Panc1 (cell line): ENCODE measurements at regions not wholly inside any gene's neighbourhood (a gene's known extent, or its start where the extent isn't known, plus 50 kb on each side); places are given as distances from the start of the nearest gene placed in this dataset.

Experiments used
- ATAC-seq: fragments of 200-7000 bp; cut with Tn5 transposase; 2 replicates; pipeline ENCODE4 v1.9.1; 2020; ENCODE audit warnings: mild to moderate bottlenecking, moderate library complexity
- BruUV-seq: library from RNA; stranded (reverse); fragments of 400-500 nt; replicated peaks from 2 replicates; lab custom pipeline; 2021; lab: Mats Ljungman, UMichigan
- CTCF ChIA-PET: fragments of 300-600 bp; sonication (Branson Sonifier 250); formaldehyde crosslinking; loops from one replicate; lab custom pipeline; 2022; ENCODE audit warnings: antibody characterized with exemption; lab: Charles Lee
- POLR2A ChIA-PET: fragments of 300-600 bp; sonication (Branson Sonifier 250); formaldehyde crosslinking; loops from one replicate; lab custom pipeline; 2022; ENCODE audit warnings: antibody characterized with exemption; lab: Charles Lee
- DNase-seq: peaks from one replicate; pipeline ENCODE4 v3.0.0-alpha.2; 2010; ENCODE audit warnings: low read depth, low spot score
- H3K27ac ChIP-seq: 2 replicates; pipeline ENCODE4 v1.5.1; 2011; ENCODE audit warnings: mild to moderate bottlenecking, low read length, inconsistent platforms
- H3K27me3 ChIP-seq: fragments of 200-500 bp; sonication (Bioruptor generic); 2 replicates; pipeline ENCODE4 v1.6.0; 2014; ENCODE audit warnings: low read length, inconsistent platforms; ENCODE audit not compliant: control insufficient read depth, insufficient read depth
- H3K36me3 ChIP-seq: fragments of 200-500 bp; sonication (Bioruptor generic); 2 replicates; pipeline ENCODE4 v1.5.1; 2014; ENCODE audit warnings: inconsistent platforms, mild to moderate bottlenecking, low read length, moderate library complexity; ENCODE audit not compliant: control insufficient read depth, insufficient read depth
- H3K4me1 ChIP-seq: 2 replicates; pipeline ENCODE4 v1.5.1; 2011; ENCODE audit warnings: inconsistent platforms, mild to moderate bottlenecking, low read length, moderate library complexity; ENCODE audit not compliant: control insufficient read depth, insufficient read depth
- H3K4me3 ChIP-seq, 2 experiments: 2 replicates each; pipeline ENCODE4 v1.5.1; 2011 to 2012; ENCODE audit warnings: low read depth in 2 of 2, low read length in 2 of 2, mild to moderate bottlenecking in 2 of 2, inconsistent platforms in 1 of 2, moderate library complexity in 1 of 2
- H3K9me3 ChIP-seq: fragments of 200-500 bp; sonication (Bioruptor generic); 2 replicates; pipeline ENCODE4 v1.5.1; 2014; ENCODE audit warnings: low read depth, mild to moderate bottlenecking, inconsistent platforms, low read length, moderate library complexity; ENCODE audit not compliant: control insufficient read depth, insufficient read depth
- POLR2AphosphoS5 ChIP-seq: IDR thresholded peaks from 2 replicates; pipeline ENCODE4 v1.6.1; 2012; ENCODE audit warnings: mild to moderate bottlenecking, low read depth, low read length, moderate library complexity
- SIN3A ChIP-seq: IDR thresholded peaks from 2 replicates; pipeline ENCODE4 v1.6.1; 2012; ENCODE audit warnings: low read depth, mild to moderate bottlenecking, low read length, moderate library complexity, borderline replicate concordance; ENCODE audit not compliant: insufficient read depth
- TCF7L2 ChIP-seq: IDR thresholded peaks from 2 replicates; pipeline ENCODE4 v1.6.1; 2011; ENCODE audit warnings: mild to moderate bottlenecking, low read depth, low read length, inconsistent platforms
- in situ Hi-C: cut with HindIII; loops from 2 replicates; pipeline ENCODE4 v1.10.0; 2016; ENCODE audit warnings: low sequenced_read_pairs, low pct_unique_long_range_greater_than_20kb
- intact Hi-C: fragments of 100-400 bp; cut with micrococcal nuclease; formaldehyde crosslinking; loops from one replicate; pipeline ENCODE4 v1.10.0; 2022; ENCODE audit not compliant: unreplicated experiment
- TF ChIP-seq, protein P1 (sequence below), 2 experiments: IDR thresholded peaks; 2 replicates each; pipeline ENCODE4 v1.6.1; 2011 to 2012; ENCODE audit warnings: low read depth in 2 of 2, control low read depth in 1 of 2, low read length in 1 of 2, mild to moderate bottlenecking in 1 of 2, moderate library complexity in 1 of 2; ENCODE audit not compliant: insufficient read depth in 1 of 2
- TF ChIP-seq, protein P2 (sequence below): fragments of 450-650 bp; IDR thresholded peaks from 2 replicates; pipeline ENCODE4 v1.5.1; 2017; ENCODE audit warnings: mild to moderate bottlenecking

DNA sequence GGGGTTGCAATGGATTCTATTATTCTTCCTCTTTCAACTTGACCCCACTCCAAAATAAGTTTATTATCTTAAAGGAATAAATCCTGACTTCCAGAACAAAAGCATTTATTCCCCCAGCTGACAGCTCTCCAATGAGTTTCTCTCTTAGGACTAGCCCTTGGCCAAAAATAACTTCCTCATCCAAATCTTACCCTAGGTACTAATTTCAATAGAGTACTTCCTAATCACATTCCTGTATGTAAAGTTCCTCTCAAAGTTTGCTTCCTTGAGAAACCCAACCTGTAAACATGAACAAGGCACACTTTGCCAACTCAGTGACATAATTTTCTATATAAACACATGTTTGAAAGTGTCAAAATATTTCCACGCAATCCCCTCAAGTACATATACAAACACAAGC is 671.2 kb upstream of the GALNTL6 start:
- Histone ChIP-seq H3K27ac (no peak overlapping the region), H3K4me1 (no peaks in the 10 kb centered on the region), H3K36me3 (no peaks in the 10 kb centered on the region), H3K27me3 (no peaks in the 10 kb centered on the region), H3K4me3 (no peak overlapping the region), H3K9me3 (no peaks in the 10 kb centered on the region)
- TF ChIP-seq SIN3A (no peak), POLR2AphosphoS5 (no peak), TCF7L2 (no peak)
- TF ChIP-seq, protein P1, sequence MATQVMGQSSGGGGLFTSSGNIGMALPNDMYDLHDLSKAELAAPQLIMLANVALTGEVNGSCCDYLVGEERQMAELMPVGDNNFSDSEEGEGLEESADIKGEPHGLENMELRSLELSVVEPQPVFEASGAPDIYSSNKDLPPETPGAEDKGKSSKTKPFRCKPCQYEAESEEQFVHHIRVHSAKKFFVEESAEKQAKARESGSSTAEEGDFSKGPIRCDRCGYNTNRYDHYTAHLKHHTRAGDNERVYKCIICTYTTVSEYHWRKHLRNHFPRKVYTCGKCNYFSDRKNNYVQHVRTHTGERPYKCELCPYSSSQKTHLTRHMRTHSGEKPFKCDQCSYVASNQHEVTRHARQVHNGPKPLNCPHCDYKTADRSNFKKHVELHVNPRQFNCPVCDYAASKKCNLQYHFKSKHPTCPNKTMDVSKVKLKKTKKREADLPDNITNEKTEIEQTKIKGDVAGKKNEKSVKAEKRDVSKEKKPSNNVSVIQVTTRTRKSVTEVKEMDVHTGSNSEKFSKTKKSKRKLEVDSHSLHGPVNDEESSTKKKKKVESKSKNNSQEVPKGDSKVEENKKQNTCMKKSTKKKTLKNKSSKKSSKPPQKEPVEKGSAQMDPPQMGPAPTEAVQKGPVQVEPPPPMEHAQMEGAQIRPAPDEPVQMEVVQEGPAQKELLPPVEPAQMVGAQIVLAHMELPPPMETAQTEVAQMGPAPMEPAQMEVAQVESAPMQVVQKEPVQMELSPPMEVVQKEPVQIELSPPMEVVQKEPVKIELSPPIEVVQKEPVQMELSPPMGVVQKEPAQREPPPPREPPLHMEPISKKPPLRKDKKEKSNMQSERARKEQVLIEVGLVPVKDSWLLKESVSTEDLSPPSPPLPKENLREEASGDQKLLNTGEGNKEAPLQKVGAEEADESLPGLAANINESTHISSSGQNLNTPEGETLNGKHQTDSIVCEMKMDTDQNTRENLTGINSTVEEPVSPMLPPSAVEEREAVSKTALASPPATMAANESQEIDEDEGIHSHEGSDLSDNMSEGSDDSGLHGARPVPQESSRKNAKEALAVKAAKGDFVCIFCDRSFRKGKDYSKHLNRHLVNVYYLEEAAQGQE (IDR thresholded peaks at IDR 0.05; ENCODE audit: insufficient read depth in 1 of 2, low read depth in 2 of 2, low read length in 1 of 2), result no peak
- TF ChIP-seq, protein P2, sequence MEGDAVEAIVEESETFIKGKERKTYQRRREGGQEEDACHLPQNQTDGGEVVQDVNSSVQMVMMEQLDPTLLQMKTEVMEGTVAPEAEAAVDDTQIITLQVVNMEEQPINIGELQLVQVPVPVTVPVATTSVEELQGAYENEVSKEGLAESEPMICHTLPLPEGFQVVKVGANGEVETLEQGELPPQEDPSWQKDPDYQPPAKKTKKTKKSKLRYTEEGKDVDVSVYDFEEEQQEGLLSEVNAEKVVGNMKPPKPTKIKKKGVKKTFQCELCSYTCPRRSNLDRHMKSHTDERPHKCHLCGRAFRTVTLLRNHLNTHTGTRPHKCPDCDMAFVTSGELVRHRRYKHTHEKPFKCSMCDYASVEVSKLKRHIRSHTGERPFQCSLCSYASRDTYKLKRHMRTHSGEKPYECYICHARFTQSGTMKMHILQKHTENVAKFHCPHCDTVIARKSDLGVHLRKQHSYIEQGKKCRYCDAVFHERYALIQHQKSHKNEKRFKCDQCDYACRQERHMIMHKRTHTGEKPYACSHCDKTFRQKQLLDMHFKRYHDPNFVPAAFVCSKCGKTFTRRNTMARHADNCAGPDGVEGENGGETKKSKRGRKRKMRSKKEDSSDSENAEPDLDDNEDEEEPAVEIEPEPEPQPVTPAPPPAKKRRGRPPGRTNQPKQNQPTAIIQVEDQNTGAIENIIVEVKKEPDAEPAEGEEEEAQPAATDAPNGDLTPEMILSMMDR, result no peak
- ATAC-seq (no peak), DNase-seq (no peak)
- in situ Hi-C loops, result no loop called here
- POLR2A ChIA-PET, result no interaction called here
- CTCF ChIA-PET, result no interaction called here
- intact Hi-C loops, result no loop called here
- BruUV-seq, result no TSS peak

DNA sequence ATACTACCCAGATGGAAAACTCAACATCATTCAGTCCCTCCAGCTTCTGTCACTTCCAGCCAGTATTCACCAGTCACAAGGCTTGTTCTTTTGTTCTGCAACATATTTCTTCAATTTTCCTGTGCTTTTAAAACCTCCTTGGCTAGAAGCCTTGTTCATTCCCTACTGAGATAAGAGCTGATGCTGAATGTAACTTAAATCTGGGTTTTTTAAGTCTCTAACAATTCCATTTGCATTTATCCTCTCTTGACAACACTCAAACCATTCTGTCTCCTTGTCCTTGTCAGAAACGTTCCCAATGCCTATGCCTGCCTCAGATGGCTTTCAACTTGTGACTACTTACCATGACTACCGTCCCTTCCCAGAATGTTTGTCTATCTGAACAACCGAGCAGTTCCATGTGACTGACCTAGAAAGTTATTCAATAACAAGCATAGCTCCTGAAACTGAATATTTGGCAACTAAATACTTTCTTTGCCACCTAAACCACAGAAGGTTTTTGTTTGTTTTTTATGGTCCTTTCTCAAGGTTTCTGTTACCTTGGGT is 682.9 kb upstream of the GALNTL6 start:
- no peak for DNase-seq
- intact Hi-C loops, result no loop called here
- ChIA-PET CTCF (no interaction called here), POLR2A (no interaction called here)
- in situ Hi-C loops, result no loop called here
- Histone ChIP-seq H3K27me3 (no peaks in the 10 kb centered on the region), H3K4me1 (no peaks in the 10 kb centered on the region), H3K4me3 (no peak overlapping the region), H3K9me3 (no peaks in the 10 kb centered on the region), H3K27ac (no peak overlapping the region), H3K36me3 (no peaks in the 10 kb centered on the region)
- ATAC-seq, result no peak
- no TSS peak for BruUV-seq
- TF ChIP-seq SIN3A (no peak), POLR2AphosphoS5 (no peak)
- TF ChIP-seq, protein P2, result no peak
- TF ChIP-seq, protein P1 (IDR thresholded peaks at IDR 0.05; ENCODE audit: insufficient read depth in 1 of 2, low read depth in 2 of 2, low read length in 1 of 2), result no peak
